Upper lobe of left lung (tissue), 4 donors: ENCODE measurements at regions not wholly inside any gene's neighbourhood (a gene's known extent, or its start where the extent isn't known, plus 50 kb on each side); places are given as distances from the start of the nearest gene placed in this dataset.

Experiments used
- CTCF ChIP-seq, 6 experiments: fragments of 450-650 bp in 4 of 6; fragments of 200-600 bp in 2 of 6; sonication (generic) in 2 of 6; IDR thresholded peaks; one replicate each; pipeline ENCODE4 v1.5.1; 2016 to 2019; ENCODE audit warnings: antibody characterized with exemption in 6 of 6
- POLR2A ChIP-seq, 4 donors: fragments of 450-650 bp; IDR thresholded peaks; one replicate each; pipeline ENCODE4 v1.5.1; 2016 to 2017; ENCODE audit warnings: antibody characterized with exemption in 4 of 4, mild to moderate bottlenecking in 2 of 4
- POLR2AphosphoS5 ChIP-seq, 2 donors: sonication (generic); formaldehyde crosslinking; IDR thresholded peaks; one replicate each; pipeline ENCODE4 v1.5.1; 2017; ENCODE audit warnings: antibody characterized with exemption in 2 of 2

DNA sequence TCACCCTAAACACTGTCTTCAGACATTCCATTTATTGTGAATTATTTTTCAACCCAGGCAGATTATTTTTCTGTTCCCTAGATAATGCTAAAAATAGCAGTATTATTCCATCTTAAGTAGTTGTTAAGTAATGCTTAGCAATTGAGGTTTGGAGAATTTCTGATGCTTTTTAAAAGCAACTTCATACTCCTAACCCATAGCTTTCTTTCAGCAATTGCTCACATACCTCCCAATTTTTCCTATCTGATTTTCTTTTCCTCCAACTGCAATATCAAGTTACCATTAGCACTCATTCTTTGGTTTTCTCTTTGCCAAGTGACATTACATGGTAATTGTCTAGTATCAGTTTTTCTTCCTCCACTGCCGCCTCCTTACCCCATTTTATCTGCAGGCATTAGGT is 104.7 kb downstream of the GPR85 start:
- TF ChIP-seq POLR2A (IDR thresholded peaks at IDR 0.05) (no peak), CTCF (IDR thresholded peaks at IDR 0.05) (no peak), POLR2AphosphoS5 (IDR thresholded peaks at IDR 0.05) (no peak)
